GM23338 (cell line): ENCODE measurements at regions not wholly inside any gene's neighbourhood (a gene's known extent, or its start where the extent isn't known, plus 50 kb on each side); places are given as distances from the start of the nearest gene placed in this dataset.

Source experiments
- ATAC-seq: fragments of 200-7000 bp; cut with Tn5 transposase; 3 replicates; pipeline ENCODE4 v1.9.1; 2020
- DNase-seq: peaks from one replicate; pipeline ENCODE4 v3.0.0-alpha.2; 2015; ENCODE audit warnings: low spot score
- H2AFZ ChIP-seq: fragments of 200-600 bp; sonication (generic); 2 replicates; pipeline ENCODE4 v1.8.0; 2016; ENCODE audit warnings: antibody characterized with exemption, mild to moderate bottlenecking, moderate library complexity
- H3F3A ChIP-seq: fragments of 200-600 bp; sonication (generic); replicated peaks from 2 replicates; pipeline ENCODE4 v1.8.0; 2017; ENCODE audit warnings: antibody characterized with exemption, mixed run types, low read depth
- H3K27ac ChIP-seq: fragments of 200-600 bp; sonication (generic); 2 replicates; pipeline ENCODE4 v1.6.1; 2016; ENCODE audit warnings: low read depth
- H3K27me3 ChIP-seq: fragments of 200-600 bp; sonication (generic); 2 replicates; pipeline ENCODE4 v1.8.0; 2016; ENCODE audit warnings: mild to moderate bottlenecking, mixed run types, moderate library complexity; ENCODE audit not compliant: insufficient read depth
- H3K36me3 ChIP-seq: fragments of 200-600 bp; sonication (generic); 2 replicates; pipeline ENCODE4 v1.8.0; 2016; ENCODE audit warnings: mild to moderate bottlenecking; ENCODE audit not compliant: insufficient read depth
- H3K4me1 ChIP-seq: fragments of 200-600 bp; sonication (generic); 2 replicates; pipeline ENCODE4 v1.8.0; 2016; ENCODE audit warnings: mild to moderate bottlenecking, moderate library complexity; ENCODE audit not compliant: insufficient read depth
- H3K4me2 ChIP-seq: fragments of 200-600 bp; sonication (generic); 2 replicates; pipeline ENCODE4 v1.7.1; 2017; ENCODE audit warnings: mixed run types
- H3K4me3 ChIP-seq: fragments of 200-600 bp; sonication (generic); 2 replicates; pipeline ENCODE4 v1.6.1; 2016; ENCODE audit warnings: mixed run types
- H3K79me2 ChIP-seq: fragments of 200-600 bp; sonication (generic); replicated peaks from 2 replicates; pipeline ENCODE4 v1.8.0; 2017; ENCODE audit warnings: mild to moderate bottlenecking; ENCODE audit not compliant: insufficient read depth
- H3K9me2 ChIP-seq: fragments of 200-600 bp; sonication (generic); 2 replicates; pipeline ENCODE4 v1.8.0; 2017; ENCODE audit not compliant: insufficient read depth
- H4K20me1 ChIP-seq: fragments of 200-600 bp; sonication (generic); replicated peaks from 2 replicates; pipeline ENCODE4 v1.8.0; 2017; ENCODE audit warnings: mild to moderate bottlenecking; ENCODE audit not compliant: insufficient read depth
- H3K27ac Mint-ChIP-seq: 2 replicates; pipeline ENCODE4 v1.8.0; 2020; ENCODE audit warnings: inconsistent platforms, mild to moderate bottlenecking, moderate library complexity, mixed read lengths
- H3K27me3 Mint-ChIP-seq: 3 replicates; pipeline ENCODE4 v1.8.0; 2022; ENCODE audit warnings: low read depth, mild to moderate bottlenecking, moderate library complexity, mixed read lengths, inconsistent platforms; ENCODE audit not compliant: insufficient read depth, poor library complexity
- H3K36me3 Mint-ChIP-seq: 3 replicates; pipeline ENCODE4 v1.8.0; 2021; ENCODE audit warnings: low read depth, mild to moderate bottlenecking, inconsistent platforms, moderate library complexity, mixed read lengths
- H3K4me1 Mint-ChIP-seq: 3 replicates; pipeline ENCODE4 v1.8.0; 2020; ENCODE audit warnings: mild to moderate bottlenecking, inconsistent platforms, mixed read lengths
- H3K4me3 Mint-ChIP-seq: 3 replicates; pipeline ENCODE4 v1.8.0; 2021; ENCODE audit warnings: moderate library complexity, mild to moderate bottlenecking, inconsistent platforms, mixed read lengths
- H3K9me3 Mint-ChIP-seq: 3 replicates; pipeline ENCODE4 v1.8.0; 2020; ENCODE audit warnings: moderate library complexity, mild to moderate bottlenecking, inconsistent platforms, mixed read lengths
- JUNB ChIP-seq: IDR thresholded peaks from one replicate; pipeline ENCODE4 v1.6.1; 2016; ENCODE audit warnings: antibody characterized with exemption; ENCODE audit not compliant: unreplicated experiment
- POLR2AphosphoS5 ChIP-seq: IDR thresholded peaks from 2 replicates; pipeline ENCODE4 v1.6.1; 2016; ENCODE audit warnings: antibody characterized with exemption, low read depth
- REST ChIP-seq: IDR thresholded peaks from one replicate; pipeline ENCODE4 v1.6.1; 2018; ENCODE audit warnings: antibody characterized with exemption; ENCODE audit not compliant: unreplicated experiment
- ZNF462 ChIP-seq: fragments of 250-450 bp; sonication (Bioruptor Pico); IDR thresholded peaks from 2 replicates; pipeline ENCODE4 v1.5.0; 2020; ENCODE audit warnings: mild to moderate bottlenecking, moderate library complexity
- TF ChIP-seq, protein P1 (sequence below): IDR thresholded peaks from 2 replicates; pipeline ENCODE4 v1.6.1; 2016; ENCODE audit warnings: antibody characterized with exemption

GRCh38 chr5:63629951-63630630, 332.2 kb downstream of the HTR1A start (continued):
- no peak for TF ChIP-seq ZNF462 (CRISPR knock-in tag)
- TF ChIP-seq, protein P1, sequence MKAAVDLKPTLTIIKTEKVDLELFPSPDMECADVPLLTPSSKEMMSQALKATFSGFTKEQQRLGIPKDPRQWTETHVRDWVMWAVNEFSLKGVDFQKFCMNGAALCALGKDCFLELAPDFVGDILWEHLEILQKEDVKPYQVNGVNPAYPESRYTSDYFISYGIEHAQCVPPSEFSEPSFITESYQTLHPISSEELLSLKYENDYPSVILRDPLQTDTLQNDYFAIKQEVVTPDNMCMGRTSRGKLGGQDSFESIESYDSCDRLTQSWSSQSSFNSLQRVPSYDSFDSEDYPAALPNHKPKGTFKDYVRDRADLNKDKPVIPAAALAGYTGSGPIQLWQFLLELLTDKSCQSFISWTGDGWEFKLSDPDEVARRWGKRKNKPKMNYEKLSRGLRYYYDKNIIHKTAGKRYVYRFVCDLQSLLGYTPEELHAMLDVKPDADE = no peak

- Histone ChIP-seq H3K36me3 (no peaks in the 10 kb centered on the region), H3K27ac (no peak overlapping the region), H3K4me2 (no peak overlapping the region), H3K27me3 (no peaks in the 10 kb centered on the region), H4K20me1 (no peaks in the 10 kb centered on the region), H3F3A (no peaks in the 10 kb centered on the region), H3K4me1 (no peaks in the 10 kb centered on the region), H3K79me2 (no peaks in the 10 kb centered on the region), H3K4me3 (no peak overlapping the region), H3K9me2 (no peaks in the 10 kb centered on the region), H2AFZ (no peak overlapping the region)
- Mint-ChIP-seq H3K27me3 (peaks cover 2% of the 10 kb centered on the region), H3K27ac (no peak overlapping the region), H3K4me1 (no peaks in the 10 kb centered on the region), H3K9me3 (no peaks in the 10 kb centered on the region; the same call in 2 of the 3 replicates), H3K4me3 (no peak overlapping the region), H3K36me3 (no peaks in the 10 kb centered on the region)
- ATAC-seq (no peak), DNase-seq (no peak)
- TF ChIP-seq REST (no peak), JUNB (no peak), POLR2AphosphoS5 (no peak)
These were observed 348.8 kb downstream of the HTR1A start for GRCh38 chr5:63613442-63613841.
